GM19463 (cell line): ENCODE measurements at regions not wholly inside any gene's neighbourhood (a gene's known extent, or its start where the extent isn't known, plus 50 kb on each side); places are given as distances from the start of the nearest gene placed in this dataset.
A peak's percentile ranks its signal among the peaks of the same experiment; 100 is the strongest.
"Not testable (repeated sequence)": the region's sequence is repeated elsewhere in the genome, so short reads cannot be mapped to it uniquely, and the experiment has no call there.

Experiments used
- ATAC-seq: cut with Tn5 transposase; IDR thresholded peaks from one replicate; pipeline ENCODE4 v1.9.1; 2021; ENCODE audit warnings: mild to moderate bottlenecking, moderate library complexity; ENCODE audit not compliant: unreplicated experiment

DNA sequence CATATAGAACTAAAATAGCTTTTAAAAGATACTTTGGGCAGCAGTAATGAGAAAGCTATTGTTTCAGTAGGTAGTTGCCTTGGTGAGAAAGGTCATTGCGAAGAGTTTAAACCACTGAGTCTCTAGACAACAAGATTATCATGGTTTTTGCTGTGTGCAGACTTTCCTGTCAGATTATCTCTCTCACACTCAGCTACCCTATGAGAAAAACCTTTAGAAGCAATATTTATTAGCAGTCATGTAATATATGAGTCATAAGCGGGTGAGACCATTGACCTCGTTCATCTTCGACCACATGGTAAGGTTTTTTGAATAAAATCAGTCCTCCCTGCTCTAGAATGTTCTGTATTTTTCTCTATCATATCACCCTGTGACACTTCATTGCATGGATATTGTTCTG, 59.9 kb downstream of the GPR65 start:
- no peak for ATAC-seq

DNA sequence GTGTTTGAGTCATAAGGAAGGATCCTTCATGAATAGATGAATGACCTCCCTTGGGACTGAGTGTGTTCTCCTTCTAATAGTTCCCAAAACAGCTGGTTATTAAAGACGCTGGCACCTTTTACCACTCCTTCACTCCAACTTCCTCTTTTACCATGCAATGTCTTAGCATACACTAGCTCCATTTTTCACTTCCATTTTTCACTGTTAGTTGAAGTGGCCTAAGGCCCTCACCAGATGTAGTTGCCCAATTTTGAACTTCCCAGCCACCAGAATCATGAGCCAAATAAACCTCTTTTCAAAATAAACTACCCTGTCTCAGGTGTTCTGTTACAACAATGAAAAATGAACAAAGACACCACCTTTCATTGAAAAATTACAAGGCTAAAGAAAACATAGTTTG, 64.7 kb downstream of the GPR65 start:
- ATAC-seq, result no peak

DNA sequence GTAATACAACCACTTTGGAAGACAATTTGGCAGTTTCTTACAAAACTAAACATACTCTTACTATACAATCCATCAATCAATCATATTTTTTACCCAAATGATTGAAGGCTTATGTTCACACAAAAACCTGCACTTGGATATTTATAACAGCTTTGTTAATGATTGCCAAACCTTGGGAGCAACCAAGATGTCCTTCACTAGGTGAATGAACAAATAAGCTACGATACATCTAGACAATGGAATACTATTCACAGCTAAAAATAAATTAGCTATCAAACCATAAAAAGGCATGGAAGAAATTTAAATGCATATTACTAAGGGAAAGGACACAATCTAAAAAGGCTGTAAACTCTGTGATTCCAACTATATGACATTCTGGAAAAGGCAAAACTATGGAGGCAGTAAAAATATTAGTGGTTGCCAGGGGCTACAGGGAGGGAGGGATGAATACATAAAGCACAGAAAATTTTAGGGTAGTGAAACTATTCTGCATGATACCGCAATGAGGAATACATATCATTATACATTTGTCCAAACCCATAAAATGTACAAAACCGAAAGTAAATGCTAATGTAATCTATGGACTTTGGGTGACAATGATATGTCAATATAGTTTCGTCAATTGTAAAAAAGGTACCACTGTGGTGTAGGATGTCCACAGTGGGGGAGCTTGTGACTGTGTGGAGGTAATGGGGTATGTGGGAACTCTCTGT, 70.5 kb downstream of the GPR65 start:
- peak; percentile 64 for ATAC-seq

- no peak for ATAC-seq
These were observed 73.6 kb downstream of the GPR65 start for GRCh38 chr14:88078525-88078924.

- no peak for ATAC-seq
These were observed 74.7 kb downstream of the GPR65 start for GRCh38 chr14:88079624-88080023.

GRCh38 chr14:88085736-88086135, 80.8 kb downstream of the GPR65 start:
- ATAC-seq, result no peak

- no peak for ATAC-seq
These were observed 84.5 kb downstream of the GPR65 start for GRCh38 chr14:88089445-88089844.

DNA sequence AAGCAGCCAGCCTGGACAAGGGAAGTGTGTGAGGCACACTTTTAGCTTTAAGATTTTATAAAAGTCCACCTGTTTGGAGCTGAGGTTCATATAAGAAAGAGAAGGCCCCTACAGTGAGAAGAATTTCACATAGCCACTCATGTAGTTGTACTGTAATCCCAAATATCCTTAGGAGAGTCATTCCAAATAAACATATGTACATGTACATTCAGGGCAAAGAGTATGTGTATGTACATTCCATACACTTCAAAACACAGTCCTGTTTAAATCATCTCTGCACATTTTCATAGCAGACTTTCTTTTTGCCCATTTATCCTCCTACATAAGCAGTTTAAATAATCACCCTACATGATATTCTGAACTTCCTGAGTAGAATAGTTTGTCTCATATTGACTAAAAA, 87.6 kb downstream of the GPR65 start:
- ATAC-seq, result no peak

DNA sequence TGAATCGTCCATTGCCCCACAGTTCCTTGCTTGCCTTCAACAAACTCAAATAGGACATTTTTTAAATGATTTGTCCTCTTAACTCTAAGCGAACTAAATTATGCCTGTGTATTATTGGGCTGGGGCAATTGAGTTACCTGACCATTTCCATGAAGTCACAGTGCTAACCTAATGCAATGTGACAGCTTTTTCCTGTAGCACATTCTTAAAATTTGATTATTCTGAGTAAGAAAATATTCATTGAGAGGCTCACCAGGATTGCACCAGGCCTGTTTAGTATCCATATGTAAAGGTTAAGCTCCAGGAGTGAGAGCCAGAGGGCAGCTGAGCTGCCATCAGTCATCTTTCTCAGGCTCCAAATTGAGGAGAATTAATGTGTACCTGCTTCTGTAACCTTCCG, 90.9 kb downstream of the GPR65 start:
- no peak for ATAC-seq

DNA sequence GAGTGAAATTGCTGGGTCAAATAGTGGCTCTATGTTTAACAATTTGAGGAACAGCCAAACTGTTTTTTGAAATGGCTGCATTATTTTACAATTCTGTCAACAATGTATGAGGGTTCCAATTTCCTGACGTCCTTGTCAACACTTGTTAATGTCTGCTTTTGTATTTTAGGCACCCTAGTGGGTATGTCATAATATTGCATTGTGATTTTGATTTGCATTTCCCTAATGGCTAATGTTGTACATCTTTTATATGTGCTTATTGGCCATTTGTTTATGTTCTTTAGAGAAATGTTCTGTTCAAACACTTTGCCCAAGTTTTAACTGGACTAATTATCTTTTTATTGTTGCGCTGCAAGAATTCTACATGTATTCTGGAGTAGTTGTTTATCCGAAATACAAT, 93.2 kb downstream of the GPR65 start:
- no peak for ATAC-seq

- ATAC-seq, result no peak
These were observed 99.8 kb downstream of the GPR65 start for GRCh38 chr14:88104710-88105109.

GRCh38 chr14:88106377-88106776, 101.4 kb downstream of the GPR65 start:
- ATAC-seq, result no peak

GRCh38 chr14:88127669-88128068, 122.7 kb downstream of the GPR65 start:
- not testable (repeated sequence) for ATAC-seq

- no peak for ATAC-seq
These were observed 123.9 kb downstream of the GPR65 start for GRCh38 chr14:88128816-88129215.

- peak; percentile 71 for ATAC-seq
These were observed 124.5 kb downstream of the GPR65 start for GRCh38 chr14:88129306-88130056.

DNA sequence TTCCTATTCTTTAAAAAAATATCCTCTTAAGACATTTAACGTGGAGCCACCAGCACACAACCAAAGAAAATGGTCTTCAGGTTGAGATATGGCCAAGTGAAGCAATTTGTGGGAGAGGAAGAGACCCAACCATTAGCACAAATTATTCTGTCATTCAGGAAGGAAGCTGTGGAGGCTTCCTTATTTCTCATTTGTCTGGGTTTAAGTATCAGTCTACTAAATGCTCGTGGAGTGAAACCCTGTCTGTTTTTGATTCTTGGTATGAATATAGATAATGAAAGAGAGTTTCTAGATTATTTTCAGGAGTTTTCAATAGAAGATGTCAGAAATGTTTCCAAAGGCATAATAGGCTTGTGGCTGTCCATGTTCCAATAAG, 125.1 kb downstream of the GPR65 start:
- ATAC-seq, result peak; percentile 25
